ENCODE measurements at regions not wholly inside any gene's neighbourhood (a gene's known extent, or its start where the extent isn't known, plus 50 kb on each side); places are given as distances from the start of the nearest gene placed in this dataset.

GRCh38 chr12:24278832-24279231 is 329.4 kb upstream of the SOX5 start:
- Histone ChIP-seq H3K9ac (ENCODE audit: insufficient read depth in 1 of 2, low read length in 2 of 2) (no peak overlapping the region), H3K4me1 (ENCODE audit: control insufficient read depth in 5 of 5, insufficient read depth in 5 of 5, low read length in 5 of 5) (peaks cover 0 to 2% (median 0%) of the 10 kb centered on the region in 5 donors), H3K4me3 (no peak overlapping the region), H3K27ac (ENCODE audit: low read depth in 1 of 2, low read length in 1 of 2) (no peak overlapping the region), H3K36me3 (ENCODE audit: control insufficient read depth in 4 of 4, insufficient read depth in 4 of 4, low read length in 4 of 4) (no peaks in the 10 kb centered on the region), H3K9me3 (ENCODE audit: control insufficient read depth in 4 of 4, insufficient read depth in 3 of 4, low read length in 3 of 4) (no peaks in the 10 kb centered on the region), H3K27me3 (ENCODE audit: control insufficient read depth in 3 of 3, insufficient read depth in 3 of 3, low read length in 2 of 3) (no peaks in the 10 kb centered on the region)
- ATAC-seq (ENCODE audit: insufficient read depth, low FRiP score) (no peak), DNase-seq (no peak)
- TF ChIP-seq, protein P1, sequence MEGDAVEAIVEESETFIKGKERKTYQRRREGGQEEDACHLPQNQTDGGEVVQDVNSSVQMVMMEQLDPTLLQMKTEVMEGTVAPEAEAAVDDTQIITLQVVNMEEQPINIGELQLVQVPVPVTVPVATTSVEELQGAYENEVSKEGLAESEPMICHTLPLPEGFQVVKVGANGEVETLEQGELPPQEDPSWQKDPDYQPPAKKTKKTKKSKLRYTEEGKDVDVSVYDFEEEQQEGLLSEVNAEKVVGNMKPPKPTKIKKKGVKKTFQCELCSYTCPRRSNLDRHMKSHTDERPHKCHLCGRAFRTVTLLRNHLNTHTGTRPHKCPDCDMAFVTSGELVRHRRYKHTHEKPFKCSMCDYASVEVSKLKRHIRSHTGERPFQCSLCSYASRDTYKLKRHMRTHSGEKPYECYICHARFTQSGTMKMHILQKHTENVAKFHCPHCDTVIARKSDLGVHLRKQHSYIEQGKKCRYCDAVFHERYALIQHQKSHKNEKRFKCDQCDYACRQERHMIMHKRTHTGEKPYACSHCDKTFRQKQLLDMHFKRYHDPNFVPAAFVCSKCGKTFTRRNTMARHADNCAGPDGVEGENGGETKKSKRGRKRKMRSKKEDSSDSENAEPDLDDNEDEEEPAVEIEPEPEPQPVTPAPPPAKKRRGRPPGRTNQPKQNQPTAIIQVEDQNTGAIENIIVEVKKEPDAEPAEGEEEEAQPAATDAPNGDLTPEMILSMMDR (IDR thresholded peaks at IDR 0.05; ENCODE audit: control extremely low read depth, extremely low read depth), result no peak

GRCh38 chr12:24270965-24271364 is 321.5 kb upstream of the SOX5 start:
- no peaks in the 10 kb centered on the region for H3K27me3 ChIP-seq (ENCODE audit: control insufficient read depth in 3 of 3, insufficient read depth in 3 of 3, low read length in 2 of 3)
- WGBS, 2 donors, result 69 to 77% methylated on average over 2 of the region's 2 CpGs
- no peaks in the 10 kb centered on the region for H3K9me3 ChIP-seq (ENCODE audit: control insufficient read depth in 4 of 4, insufficient read depth in 3 of 4, low read length in 3 of 4)
- no peak overlapping the region for H3K9ac ChIP-seq (ENCODE audit: insufficient read depth in 1 of 2, low read length in 2 of 2)
- ATAC-seq (ENCODE audit: insufficient read depth, low FRiP score), result no peak
- DNase-seq, result peak in 1 of 3 donors; percentile 29
- no peaks in the 10 kb centered on the region for H3K4me1 ChIP-seq (ENCODE audit: control insufficient read depth in 5 of 5, insufficient read depth in 5 of 5, low read length in 5 of 5)
- TF ChIP-seq, protein P1 (IDR thresholded peaks at IDR 0.05; ENCODE audit: control extremely low read depth, extremely low read depth), result no peak
- H3K36me3 ChIP-seq (ENCODE audit: control insufficient read depth in 4 of 4, insufficient read depth in 4 of 4, low read length in 4 of 4), result no peaks in the 10 kb centered on the region
- H3K4me3 ChIP-seq, result no peak overlapping the region
- H3K27ac ChIP-seq (ENCODE audit: low read depth in 1 of 2, low read length in 1 of 2), result no peak overlapping the region

- TF ChIP-seq, protein P1 (IDR thresholded peaks at IDR 0.05; ENCODE audit: control extremely low read depth, extremely low read depth), result no peak
- 62 to 85% methylated on average over 1 of the region's 1 CpG for WGBS, 2 donors
- Histone ChIP-seq H3K36me3 (ENCODE audit: control insufficient read depth in 4 of 4, insufficient read depth in 4 of 4, low read length in 4 of 4) (no peaks in the 10 kb centered on the region), H3K9ac (ENCODE audit: insufficient read depth in 1 of 2, low read length in 2 of 2) (no peak overlapping the region), H3K4me1 (ENCODE audit: control insufficient read depth in 5 of 5, insufficient read depth in 5 of 5, low read length in 5 of 5) (no peaks in the 10 kb centered on the region), H3K9me3 (ENCODE audit: control insufficient read depth in 4 of 4, insufficient read depth in 3 of 4, low read length in 3 of 4) (no peaks in the 10 kb centered on the region), H3K4me3 (no peak overlapping the region), H3K27me3 (ENCODE audit: control insufficient read depth in 3 of 3, insufficient read depth in 3 of 3, low read length in 2 of 3) (no peaks in the 10 kb centered on the region), H3K27ac (ENCODE audit: low read depth in 1 of 2, low read length in 1 of 2) (no peak overlapping the region)
- ATAC-seq (ENCODE audit: insufficient read depth, low FRiP score), result no peak
- DNase-seq, result no peak
Observed at GRCh38 chr12:24270464-24270863, 321.0 kb upstream of the SOX5 start.

DNA sequence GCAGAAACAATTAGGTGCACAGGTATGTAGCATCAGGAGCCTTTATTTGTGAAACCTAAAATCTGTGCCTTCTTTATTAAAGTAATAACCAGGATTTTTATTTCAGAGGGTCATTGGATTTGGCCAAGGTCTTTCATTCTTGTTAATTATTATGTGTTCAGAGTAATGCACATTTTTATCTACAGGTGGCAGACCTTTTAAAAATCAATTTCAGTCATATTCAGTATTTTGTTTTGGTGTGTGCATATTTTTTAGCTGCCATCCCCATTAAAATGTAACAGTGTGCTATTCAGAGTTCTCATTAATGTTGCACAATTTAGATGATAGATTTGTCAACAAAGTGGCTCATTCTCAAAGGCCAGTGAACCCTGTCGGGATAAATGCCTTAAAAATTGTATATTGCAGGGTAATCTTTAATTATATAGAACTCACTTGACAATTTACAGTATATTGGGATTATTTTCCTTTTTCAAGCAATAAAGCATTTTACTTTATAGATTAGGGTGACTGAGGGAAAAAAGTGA is 319.3 kb upstream of the SOX5 start:
- Histone ChIP-seq H3K4me1 (ENCODE audit: control insufficient read depth in 5 of 5, insufficient read depth in 5 of 5, low read length in 5 of 5) (no peaks in the 10 kb centered on the region), H3K9ac (ENCODE audit: insufficient read depth in 1 of 2, low read length in 2 of 2) (no peak overlapping the region), H3K36me3 (ENCODE audit: control insufficient read depth in 4 of 4, insufficient read depth in 4 of 4, low read length in 4 of 4) (no peaks in the 10 kb centered on the region), H3K27ac (ENCODE audit: low read depth in 1 of 2, low read length in 1 of 2) (no peak overlapping the region), H3K9me3 (ENCODE audit: control insufficient read depth in 4 of 4, insufficient read depth in 3 of 4, low read length in 3 of 4) (no peaks in the 10 kb centered on the region), H3K4me3 (no peak overlapping the region), H3K27me3 (ENCODE audit: control insufficient read depth in 3 of 3, insufficient read depth in 3 of 3, low read length in 2 of 3) (no peaks in the 10 kb centered on the region)
- TF ChIP-seq, protein P1 (IDR thresholded peaks at IDR 0.05; ENCODE audit: control extremely low read depth, extremely low read depth), result no peak
- WGBS, 2 donors, result 77 to 85% methylated on average over 1 of the region's 1 CpG
- DNase-seq (no peak), ATAC-seq (ENCODE audit: insufficient read depth, low FRiP score) (no peak)
